HG03354 (cell line): ENCODE measurements at regions not wholly inside any gene's neighbourhood (a gene's known extent, or its start where the extent isn't known, plus 50 kb on each side); places are given as distances from the start of the nearest gene placed in this dataset.
A peak's percentile ranks its signal among the peaks of the same experiment; 100 is the strongest.
"Not testable (repeated sequence)": the region's sequence is repeated elsewhere in the genome, so short reads cannot be mapped to it uniquely, and the experiment has no call there.

ENCODE experiments used
- ATAC-seq: cut with Tn5 transposase; IDR thresholded peaks from one replicate; pipeline ENCODE4 v1.9.1; 2021; ENCODE audit warnings: mild to moderate bottlenecking; ENCODE audit not compliant: unreplicated experiment, poor library complexity, severe bottlenecking

DNA sequence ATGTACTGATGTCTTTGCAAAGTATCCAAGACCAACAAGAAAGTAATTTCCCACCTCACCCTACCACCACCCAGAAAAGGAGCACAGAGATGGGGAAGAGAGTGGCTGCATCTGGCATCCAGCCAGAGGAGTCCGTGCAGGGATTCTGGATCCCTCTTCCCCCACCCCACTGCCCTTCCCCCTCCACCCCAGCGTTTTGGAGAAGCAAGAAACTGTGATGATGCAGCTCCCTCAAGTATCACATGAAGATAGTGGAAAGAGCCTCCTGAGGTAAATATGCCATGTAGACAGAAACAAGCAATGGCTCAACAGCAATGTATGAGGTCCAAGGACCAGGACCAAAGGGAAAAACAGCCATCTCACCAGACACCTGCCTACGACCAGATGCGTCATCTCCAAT, 153.8 kb downstream of the DEPDC1B start:
- no peak for ATAC-seq

DNA sequence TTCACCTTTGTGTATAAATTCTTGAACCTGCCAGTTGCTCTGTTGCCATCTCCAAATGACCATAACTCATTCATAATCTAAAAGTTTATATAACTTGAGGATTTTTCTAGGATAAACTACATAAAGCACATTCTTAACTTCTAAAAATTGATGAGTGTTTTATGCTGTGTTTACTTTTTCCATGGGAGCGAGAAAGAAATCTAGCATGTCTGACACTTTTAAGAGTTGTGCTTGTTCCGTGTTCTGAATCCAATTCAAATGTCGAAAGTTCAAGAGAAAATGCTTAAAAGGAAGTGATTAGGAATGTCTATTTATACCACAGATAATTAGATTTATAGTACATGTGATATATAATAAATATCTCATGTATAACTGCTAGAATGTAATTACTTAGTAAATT, 154.4 kb downstream of the DEPDC1B start:
- no peak for ATAC-seq

GRCh38 chr5:60544142-60544541, 155.8 kb downstream of the DEPDC1B start:
- ATAC-seq = no peak

DNA sequence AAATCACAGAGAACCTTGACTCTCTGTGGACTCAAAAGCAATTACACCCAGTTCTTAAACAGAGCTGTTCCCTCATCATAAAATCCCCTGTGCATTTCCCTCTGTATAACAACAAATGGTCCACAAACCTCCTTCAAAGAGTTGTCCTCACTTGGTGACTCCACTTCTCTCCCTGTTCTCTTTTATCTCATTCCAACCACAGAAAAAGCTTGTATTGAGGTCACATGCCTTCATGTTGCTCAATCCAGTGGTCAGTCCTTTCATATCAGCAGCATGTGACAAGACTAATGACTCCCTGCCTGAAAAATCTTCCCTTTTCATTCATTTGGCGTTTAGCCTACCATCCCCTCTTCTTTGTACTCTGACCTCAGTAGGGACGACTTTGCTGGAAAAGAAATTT, 158.0 kb downstream of the DEPDC1B start:
- no peak for ATAC-seq

DNA sequence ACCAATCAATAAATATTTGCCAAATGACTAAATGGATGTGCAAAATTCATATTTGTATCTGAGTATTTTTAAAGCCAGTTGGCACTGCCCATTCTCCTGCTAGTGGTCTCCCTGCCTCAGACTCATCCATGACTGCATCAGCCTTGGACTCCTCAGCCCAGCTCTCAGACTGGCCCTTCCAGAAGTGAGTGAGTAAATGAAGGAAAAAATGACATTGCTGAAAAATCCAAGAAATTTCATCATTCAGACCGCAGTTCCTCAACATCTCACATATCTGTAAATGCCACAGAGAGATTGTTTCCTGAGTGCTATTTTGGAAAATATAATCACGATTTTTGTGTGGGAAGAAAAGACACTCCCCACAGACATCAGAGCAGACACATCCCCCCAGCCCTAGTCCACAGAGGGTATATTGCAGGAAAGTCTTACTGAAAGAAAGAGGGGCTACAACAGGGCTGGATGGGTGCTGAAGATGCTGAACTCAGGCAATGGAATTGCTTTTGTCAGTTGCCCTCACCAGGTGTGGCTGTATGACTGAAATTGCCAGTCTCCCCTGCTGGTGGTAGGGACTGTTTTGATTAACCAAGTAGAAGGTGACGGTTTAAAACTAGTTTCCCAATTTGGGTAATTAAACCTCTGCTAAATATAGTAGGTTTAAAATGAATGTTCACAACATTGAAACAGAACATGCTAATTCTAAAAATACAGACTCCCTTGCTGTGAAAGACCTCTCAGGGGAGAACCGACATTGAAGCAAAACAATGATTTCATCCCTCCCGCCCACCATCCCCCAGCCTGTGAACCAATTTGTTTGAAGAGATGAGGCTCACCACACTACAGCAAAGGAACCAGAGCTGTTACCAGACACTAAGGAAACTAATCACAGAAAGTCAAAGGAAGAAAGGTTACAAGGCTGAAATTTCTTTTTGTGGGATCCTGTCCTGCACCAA, 158.8 kb downstream of the DEPDC1B start:
- ATAC-seq = peak; percentile 86

GRCh38 chr5:60538955-60539866, 160.8 kb downstream of the DEPDC1B start:
- no peak for ATAC-seq

GRCh38 chr5:60538426-60538825, 161.5 kb downstream of the DEPDC1B start:
- no peak for ATAC-seq

- no peak for ATAC-seq
These were observed 164.0 kb downstream of the DEPDC1B start for GRCh38 chr5:60535951-60536350.

DNA sequence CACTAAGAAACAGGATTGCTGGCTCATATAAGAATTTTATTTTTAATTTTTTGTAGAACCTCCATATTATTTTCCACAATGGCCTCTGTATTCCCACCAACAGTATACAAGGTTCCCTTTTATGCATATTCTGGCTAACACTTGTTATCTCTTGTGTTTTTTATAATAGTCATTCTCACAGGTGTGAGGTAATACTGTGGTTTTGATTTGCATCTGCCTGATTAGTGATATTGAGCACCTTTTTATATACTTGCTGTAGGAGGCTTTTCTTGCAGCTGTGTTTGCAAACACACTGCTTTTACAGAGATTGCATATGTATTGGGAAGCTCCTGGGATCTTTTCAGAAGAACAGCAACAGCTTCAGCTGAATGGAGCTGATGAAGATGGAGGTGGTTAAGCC, 164.8 kb downstream of the DEPDC1B start:
- ATAC-seq = no peak

GRCh38 chr5:60533789-60534188, 166.2 kb downstream of the DEPDC1B start:
- no peak for ATAC-seq

DNA sequence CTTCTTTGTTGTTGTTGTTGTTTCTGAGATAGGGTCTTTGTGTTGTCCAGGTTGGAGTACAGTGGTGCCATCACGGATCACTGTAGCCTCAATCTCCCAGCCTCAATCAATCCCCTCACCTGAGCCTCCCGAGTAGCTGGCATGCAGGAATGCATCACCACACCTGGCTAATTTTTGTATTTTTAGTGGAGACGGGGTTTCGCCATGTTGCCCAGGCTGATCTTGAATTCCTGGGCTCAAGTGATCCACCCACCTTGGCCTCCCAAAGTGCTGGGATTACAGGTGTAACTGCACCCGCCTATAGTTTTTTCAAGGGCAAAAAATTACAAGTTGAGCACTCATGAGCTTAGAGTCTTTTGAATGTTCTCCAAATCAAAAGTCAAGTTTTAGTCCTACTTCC, 167.2 kb downstream of the DEPDC1B start:
- ATAC-seq = not testable (repeated sequence)

GRCh38 chr5:60530144-60530848, 169.7 kb downstream of the DEPDC1B start:
- ATAC-seq = not testable (repeated sequence)

DNA sequence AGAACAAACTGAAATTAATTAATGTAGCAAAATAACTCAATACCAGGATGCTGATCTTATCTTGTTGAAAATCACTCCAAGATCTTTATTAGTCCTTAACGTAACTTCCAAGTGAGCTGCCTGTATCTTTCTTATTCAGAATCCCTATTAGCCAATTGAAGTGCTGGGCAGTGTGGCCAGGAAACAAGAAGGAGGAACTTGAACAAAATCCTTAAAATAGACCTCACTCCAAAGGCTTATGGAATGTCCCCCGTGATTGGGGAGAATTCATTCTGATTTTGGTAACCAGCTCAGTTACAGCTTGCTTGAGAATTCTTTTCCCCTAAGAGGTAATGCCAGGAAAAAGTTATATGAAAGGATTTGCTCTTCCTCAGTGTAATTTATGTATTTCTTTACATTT, 171.0 kb downstream of the DEPDC1B start:
- ATAC-seq = no peak

DNA sequence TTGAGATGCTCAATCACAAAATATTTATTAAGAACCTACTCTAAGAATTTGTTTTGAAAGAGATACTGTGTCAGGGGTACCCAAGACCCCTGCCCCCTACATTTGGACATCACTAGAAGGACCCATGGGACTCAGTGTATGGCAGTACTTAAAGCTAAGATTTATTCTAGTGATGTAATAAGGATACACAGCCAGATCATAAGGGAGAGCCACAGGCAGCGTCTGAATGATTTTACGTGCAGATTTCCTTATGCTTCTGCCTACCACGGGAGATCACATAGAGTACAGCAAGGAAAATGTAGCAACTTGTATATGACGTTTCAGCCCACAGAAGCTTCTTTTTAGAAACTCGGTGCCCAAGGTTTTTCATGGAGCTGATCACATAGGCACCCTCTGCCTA, 172.9 kb downstream of the DEPDC1B start:
- no peak for ATAC-seq

GRCh38 chr5:60526336-60526875, 173.6 kb downstream of the DEPDC1B start:
- ATAC-seq = no peak

GRCh38 chr5:60522292-60522905, 177.6 kb downstream of the DEPDC1B start:
- peak; percentile 75 for ATAC-seq

- peak; percentile 73 for ATAC-seq
These were observed 178.3 kb downstream of the DEPDC1B start for GRCh38 chr5:60521376-60522291.
